T-helper 1 cell treated with Interleukin-12 subunit alpha and Interleukin-12 subunit beta and Interleukin-4 antibody, amounts not matched to agents 30 μg/mL and 1 μg/mL, for 36 hours (primary cell): ENCODE measurements at regions not wholly inside any gene's neighbourhood (a gene's known extent, or its start where the extent isn't known, plus 50 kb on each side); places are given as distances from the start of the nearest gene placed in this dataset.
"Not testable (repeated sequence)": the region's sequence is repeated elsewhere in the genome, so short reads cannot be mapped to it uniquely, and the experiment has no call there.

Experiments
- H3K27ac Mint-ChIP-seq: one replicate; pipeline ENCODE4 v1.8.0; 2021; ENCODE audit warnings: mild to moderate bottlenecking, mixed read lengths
- H3K27me3 Mint-ChIP-seq: one replicate; pipeline ENCODE4 v1.8.0; 2021; ENCODE audit warnings: low read depth, mixed read lengths
- H3K36me3 Mint-ChIP-seq: one replicate; pipeline ENCODE4 v1.8.0; 2021; ENCODE audit warnings: low read depth, mixed read lengths
- H3K4me1 Mint-ChIP-seq: one replicate; pipeline ENCODE4 v1.8.0; 2021; ENCODE audit warnings: low read depth, mixed read lengths
- H3K4me3 Mint-ChIP-seq: one replicate; pipeline ENCODE4 v1.8.0; 2021; ENCODE audit warnings: mild to moderate bottlenecking, moderate library complexity, mixed read lengths
- H3K9me3 Mint-ChIP-seq: one replicate; pipeline ENCODE4 v1.8.0; 2021; ENCODE audit warnings: mixed read lengths

DNA sequence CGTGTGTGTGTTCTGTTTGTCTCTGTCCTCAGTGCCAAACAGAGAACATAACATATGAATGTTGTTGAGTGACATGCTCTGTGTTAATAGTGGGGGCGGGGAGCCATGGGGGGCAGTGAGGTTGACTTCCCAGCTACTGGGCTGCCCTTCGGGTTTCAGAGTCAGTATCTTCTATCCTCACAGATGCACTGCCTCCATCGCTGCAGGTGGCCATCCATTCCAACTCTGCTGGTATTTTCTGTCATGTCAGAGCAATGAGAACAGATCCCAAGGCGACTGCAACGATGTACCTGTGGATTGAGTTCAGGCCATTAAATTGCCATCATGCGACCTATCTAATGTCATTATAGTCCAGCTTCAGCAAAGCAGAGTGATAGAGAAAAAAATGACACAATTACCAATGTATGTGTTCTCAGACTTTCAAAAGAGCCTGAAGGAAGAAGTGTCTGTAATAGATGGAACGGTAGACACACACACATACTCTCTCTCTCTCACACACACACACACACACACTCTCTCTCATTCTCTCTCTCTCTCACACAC is 418.5 kb downstream of the RWDD3 start:
- Mint-ChIP-seq H3K27ac (no peak overlapping the region), H3K9me3 (peaks cover 3% of the 10 kb centered on the region), H3K4me3 (no peak overlapping the region), H3K36me3 (no peaks in the 10 kb centered on the region), H3K4me1 (no peaks in the 10 kb centered on the region), H3K27me3 (no peaks in the 10 kb centered on the region)

DNA sequence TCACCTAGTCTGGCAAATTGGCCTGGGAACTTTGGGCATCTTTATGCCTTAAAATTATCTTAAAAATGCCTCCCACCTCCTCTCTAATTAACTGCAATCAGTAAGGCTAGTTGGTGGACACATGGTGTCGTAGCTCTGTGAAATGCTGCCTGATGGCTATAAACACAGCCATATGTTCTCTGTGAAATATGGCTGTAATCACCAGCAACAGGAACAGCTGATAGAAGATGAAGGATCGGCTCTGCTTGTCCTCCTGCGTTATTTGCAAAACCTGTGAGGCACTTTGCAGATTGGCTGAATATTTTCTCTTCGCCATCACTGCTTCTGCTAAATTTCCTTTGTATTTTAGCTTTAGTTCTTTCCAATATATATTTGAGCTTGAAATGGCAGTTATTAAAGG is 419.6 kb downstream of the RWDD3 start:
- Mint-ChIP-seq H3K27ac (no peak overlapping the region), H3K36me3 (no peaks in the 10 kb centered on the region), H3K9me3 (peaks cover 3% of the 10 kb centered on the region), H3K4me1 (no peaks in the 10 kb centered on the region), H3K27me3 (no peaks in the 10 kb centered on the region), H3K4me3 (no peak overlapping the region)

DNA sequence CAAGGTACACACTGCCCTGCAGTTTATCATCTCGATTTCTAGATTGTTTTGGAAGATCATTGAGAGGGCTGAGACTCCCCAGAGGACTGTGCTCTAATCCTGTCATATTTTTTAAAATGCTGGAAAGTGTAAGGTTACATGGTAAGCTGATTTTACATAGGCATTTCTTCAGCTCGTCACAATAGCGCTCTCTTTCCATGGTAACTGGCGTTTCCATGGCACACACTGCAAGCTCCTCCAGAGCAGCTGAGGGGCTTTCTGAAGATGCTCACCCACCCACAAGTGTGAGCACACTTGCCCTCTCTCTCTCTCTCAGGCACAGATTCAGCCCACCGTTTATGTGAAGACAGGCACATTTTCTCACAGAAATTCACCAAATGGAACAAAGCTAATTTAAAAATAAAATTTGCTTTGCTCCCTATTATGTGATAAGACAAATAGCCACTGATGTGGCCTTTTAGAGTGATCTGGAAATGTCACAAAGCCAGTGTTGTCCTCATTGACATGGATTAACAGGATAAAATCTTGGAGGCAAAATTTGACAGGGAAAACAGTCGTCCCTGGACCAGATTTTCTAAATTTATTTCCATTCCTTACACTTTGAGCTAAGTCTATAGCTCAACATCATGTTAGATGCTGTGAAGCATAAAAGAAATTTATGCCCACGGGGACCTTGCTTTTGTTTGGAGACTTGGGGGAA is 421.5 kb downstream of the RWDD3 start:
- no peaks in the 10 kb centered on the region for H3K4me1 Mint-ChIP-seq
- no peaks in the 10 kb centered on the region for H3K27me3 Mint-ChIP-seq
- peaks cover 3% of the 10 kb centered on the region for H3K9me3 Mint-ChIP-seq

DNA sequence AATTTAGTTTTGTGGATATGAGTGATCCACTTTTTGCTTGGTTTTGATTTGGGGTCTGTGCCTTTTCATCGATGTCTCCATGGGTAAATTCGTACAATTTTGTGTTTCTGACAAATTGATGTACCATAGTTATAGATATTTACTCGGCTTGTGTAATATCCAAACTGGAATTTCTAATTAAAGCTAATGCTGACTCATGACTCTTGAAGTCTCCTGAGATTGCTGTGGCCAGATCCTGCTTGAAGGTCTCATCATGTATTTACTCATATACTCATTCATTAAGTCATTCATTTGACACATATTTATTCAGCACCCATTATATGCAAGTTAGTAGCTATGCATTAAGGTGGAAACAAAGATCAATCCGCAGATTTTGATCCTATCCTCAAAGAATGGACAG is 423.2 kb downstream of the RWDD3 start:
- H3K4me3 Mint-ChIP-seq, result no peak overlapping the region
- H3K27me3 Mint-ChIP-seq, result no peaks in the 10 kb centered on the region
- H3K4me1 Mint-ChIP-seq, result no peaks in the 10 kb centered on the region
- H3K27ac Mint-ChIP-seq, result no peak overlapping the region
- no peaks in the 10 kb centered on the region for H3K36me3 Mint-ChIP-seq
- peaks cover 3% of the 10 kb centered on the region for H3K9me3 Mint-ChIP-seq

More for the DNA sequence above, 421.5 kb downstream of the RWDD3 start:
- Mint-ChIP-seq H3K27ac (no peak overlapping the region), H3K36me3 (no peaks in the 10 kb centered on the region), H3K4me3 (no peak overlapping the region)

DNA sequence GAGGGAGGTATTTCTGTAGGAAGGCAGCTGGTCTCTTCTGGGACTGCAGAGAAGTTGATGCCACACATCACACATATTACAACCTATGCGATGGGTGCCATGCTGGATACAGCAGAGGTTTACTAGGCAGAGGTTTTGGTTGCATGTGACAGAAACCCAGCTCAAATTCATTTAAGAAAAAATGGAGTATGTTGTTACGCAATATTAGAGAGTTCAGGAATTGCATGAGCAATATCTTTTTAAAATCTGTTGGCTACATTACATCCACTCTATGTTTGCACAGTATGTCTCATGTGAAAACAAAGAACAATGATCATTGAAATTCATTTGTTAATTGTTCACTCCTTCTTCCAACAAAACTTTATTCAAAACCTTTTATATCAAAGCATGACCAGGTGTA is 425.2 kb downstream of the RWDD3 start:
- H3K9me3 Mint-ChIP-seq, result peaks cover 7% of the 10 kb centered on the region
- no peaks in the 10 kb centered on the region for H3K4me1 Mint-ChIP-seq
- H3K27me3 Mint-ChIP-seq, result no peaks in the 10 kb centered on the region
- H3K4me3 Mint-ChIP-seq, result no peak overlapping the region
- H3K27ac Mint-ChIP-seq, result no peak overlapping the region
- no peaks in the 10 kb centered on the region for H3K36me3 Mint-ChIP-seq

DNA sequence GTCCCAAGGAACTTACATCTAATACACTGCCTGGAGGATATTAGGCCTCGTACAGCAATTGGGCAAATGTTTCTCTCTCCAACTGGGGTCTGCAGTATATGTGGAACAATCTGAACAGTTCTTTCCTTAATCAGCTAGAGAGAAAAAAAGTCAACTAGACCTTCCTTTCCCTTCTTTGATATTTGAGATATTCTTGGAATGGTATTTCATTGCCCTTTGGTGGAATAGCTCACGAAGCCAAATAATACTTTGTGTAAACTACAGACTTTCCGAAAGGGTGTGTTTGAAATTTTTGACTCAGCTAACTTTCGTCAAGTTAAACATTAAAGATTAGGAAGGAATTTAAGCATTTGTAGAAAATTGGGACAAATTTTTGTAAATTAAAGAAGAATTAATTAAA is 425.6 kb downstream of the RWDD3 start:
- Mint-ChIP-seq H3K36me3 (no peaks in the 10 kb centered on the region), H3K27ac (no peak overlapping the region), H3K9me3 (peaks cover 9% of the 10 kb centered on the region), H3K27me3 (no peaks in the 10 kb centered on the region), H3K4me1 (no peaks in the 10 kb centered on the region), H3K4me3 (no peak overlapping the region)

DNA sequence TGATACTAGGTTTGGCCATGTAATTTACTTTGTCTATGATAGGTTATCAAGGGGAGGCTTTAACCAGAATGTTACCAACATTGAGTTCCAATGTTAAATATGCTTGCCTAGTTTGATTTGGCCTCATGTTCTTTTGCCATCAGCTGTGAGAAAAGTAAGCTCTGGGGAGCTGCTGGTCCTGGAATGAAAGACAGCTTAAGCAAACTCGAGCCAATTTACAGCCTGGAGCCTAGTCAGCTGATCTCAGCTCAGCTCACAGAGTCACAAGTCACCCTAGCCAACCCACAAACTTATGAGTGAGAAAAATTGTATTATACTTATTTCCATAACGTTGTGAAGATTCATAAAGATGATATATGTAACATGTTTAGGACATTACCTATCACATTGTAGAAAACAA is 426.7 kb downstream of the RWDD3 start:
- H3K27me3 Mint-ChIP-seq, result no peaks in the 10 kb centered on the region

DNA sequence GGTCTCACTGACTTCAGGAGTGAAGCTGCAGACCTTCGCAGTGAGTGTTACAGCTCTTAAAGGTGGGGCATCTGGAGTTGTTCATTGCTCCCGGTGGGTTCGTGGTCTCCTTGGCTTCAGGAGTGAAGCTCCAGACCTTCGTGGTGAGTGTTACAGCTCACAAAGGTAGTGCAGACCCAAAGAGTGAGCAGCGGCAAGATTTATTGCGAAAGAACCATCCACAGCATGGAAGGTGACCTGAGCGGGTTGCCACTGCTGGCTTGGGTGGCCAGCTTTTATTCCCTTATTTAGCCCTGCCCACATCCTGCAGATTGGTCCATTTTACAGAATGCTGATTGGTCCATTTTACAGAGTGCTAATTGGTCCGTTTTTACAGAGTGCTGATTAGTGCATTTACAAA is 429.5 kb downstream of the RWDD3 start:
- not testable (repeated sequence) for H3K4me1 Mint-ChIP-seq, H3K27ac Mint-ChIP-seq, H3K36me3 Mint-ChIP-seq, H3K4me3 Mint-ChIP-seq, H3K27me3 Mint-ChIP-seq
- peaks cover 14% of the 10 kb centered on the region for H3K9me3 Mint-ChIP-seq

More for the DNA sequence above, 426.7 kb downstream of the RWDD3 start:
- H3K27ac Mint-ChIP-seq, result no peak overlapping the region
- no peaks in the 10 kb centered on the region for H3K4me1 Mint-ChIP-seq
- H3K4me3 Mint-ChIP-seq, result no peak overlapping the region
- peaks cover 10% of the 10 kb centered on the region for H3K9me3 Mint-ChIP-seq
- no peaks in the 10 kb centered on the region for H3K36me3 Mint-ChIP-seq

DNA sequence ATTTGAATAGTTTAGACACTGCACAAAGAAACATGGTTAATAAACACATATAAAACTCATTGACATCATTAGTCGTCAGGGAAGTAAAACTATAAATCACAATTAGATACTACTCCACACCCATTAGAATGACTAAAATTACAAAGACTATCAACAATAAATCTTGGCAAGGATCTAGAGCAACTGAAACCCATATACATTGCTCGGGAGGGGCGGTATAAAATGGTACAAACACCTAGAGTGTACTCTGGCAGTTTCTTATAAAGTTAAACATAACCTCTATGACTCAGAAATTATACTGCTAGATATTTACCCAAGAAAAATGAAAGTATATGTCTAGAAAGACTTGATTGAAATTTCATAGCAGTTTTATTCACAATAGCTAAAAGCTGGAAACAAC is 434.2 kb downstream of the RWDD3 start:
- no peak overlapping the region for H3K4me3 Mint-ChIP-seq

DNA sequence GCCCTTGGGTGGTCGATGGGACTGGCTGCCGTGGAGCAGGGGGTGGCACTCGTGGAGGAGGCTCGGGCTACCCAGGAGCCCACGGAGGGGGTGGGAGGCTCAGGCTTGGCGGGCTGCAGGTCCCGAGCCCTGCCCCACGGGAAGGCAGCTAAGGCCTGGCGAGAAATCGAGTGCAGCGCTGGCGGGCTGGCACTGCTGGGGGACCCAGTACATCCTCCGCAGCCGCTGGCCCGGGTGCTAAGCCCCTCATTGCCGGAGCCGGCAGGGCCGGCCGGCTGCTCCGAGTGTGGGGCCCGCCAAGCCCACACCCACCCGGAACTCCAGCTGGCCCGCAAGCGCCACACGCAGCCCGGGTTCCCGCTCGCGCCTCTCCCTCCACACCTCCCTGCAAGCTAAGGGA is 435.6 kb downstream of the RWDD3 start:
- H3K4me3 Mint-ChIP-seq, H3K27me3 Mint-ChIP-seq, H3K27ac Mint-ChIP-seq, H3K36me3 Mint-ChIP-seq, H3K4me1 Mint-ChIP-seq: not testable (repeated sequence)
- peaks cover 20% of the 10 kb centered on the region for H3K9me3 Mint-ChIP-seq

More for the DNA sequence above, 434.2 kb downstream of the RWDD3 start:
- Mint-ChIP-seq H3K36me3 (no peaks in the 10 kb centered on the region), H3K27me3 (no peaks in the 10 kb centered on the region), H3K9me3 (peaks cover 13% of the 10 kb centered on the region), H3K4me1 (no peaks in the 10 kb centered on the region), H3K27ac (no peak overlapping the region)

DNA sequence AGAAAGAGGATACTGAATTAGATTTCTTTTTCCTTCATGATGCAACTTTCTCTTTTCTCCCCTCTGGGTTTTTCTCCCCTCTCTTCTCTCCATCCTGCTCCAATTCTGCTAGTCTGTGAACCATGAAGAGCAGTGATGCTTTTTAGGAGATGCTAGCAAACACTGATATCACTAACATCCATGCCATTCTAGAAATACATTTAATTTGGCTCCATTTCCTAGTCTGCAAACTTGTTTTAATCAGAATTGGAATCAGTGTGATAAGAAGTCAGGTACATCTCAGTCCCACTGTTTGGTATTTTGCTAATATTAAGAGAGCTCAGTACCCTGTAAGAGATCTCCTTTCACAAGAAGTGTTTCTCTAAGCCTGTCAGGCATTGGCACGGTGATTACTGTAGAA is 437.1 kb downstream of the RWDD3 start:
- no peaks in the 10 kb centered on the region for H3K4me1 Mint-ChIP-seq
- no peak overlapping the region for H3K4me3 Mint-ChIP-seq
- H3K36me3 Mint-ChIP-seq, result no peaks in the 10 kb centered on the region
- H3K27ac Mint-ChIP-seq, result no peak overlapping the region
- no peaks in the 10 kb centered on the region for H3K27me3 Mint-ChIP-seq
- peaks cover 20% of the 10 kb centered on the region for H3K9me3 Mint-ChIP-seq

DNA sequence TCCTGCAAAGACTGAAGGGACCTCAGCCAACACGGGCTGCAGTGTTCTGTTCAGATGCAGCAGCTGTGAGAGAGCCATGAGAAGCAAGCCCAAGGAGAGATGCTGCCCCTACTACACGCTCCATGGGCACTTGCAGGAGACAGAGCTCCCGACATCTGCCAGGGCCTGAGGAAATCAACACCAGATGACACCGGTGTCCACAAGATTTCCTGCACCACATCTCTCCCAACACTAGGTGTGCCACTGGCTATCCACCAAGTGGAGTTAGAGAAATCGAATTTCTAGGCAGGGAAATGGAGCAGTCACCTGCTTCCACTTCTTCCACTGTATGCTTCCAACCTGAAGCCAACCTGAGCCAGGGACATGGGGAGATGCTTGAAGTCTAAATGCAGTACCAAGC is 445.3 kb downstream of the RWDD3 start:
- no peaks in the 10 kb centered on the region for H3K36me3 Mint-ChIP-seq
- peaks cover 4% of the 10 kb centered on the region for H3K9me3 Mint-ChIP-seq
- no peak overlapping the region for H3K27ac Mint-ChIP-seq
- H3K4me1 Mint-ChIP-seq, result no peaks in the 10 kb centered on the region
- no peaks in the 10 kb centered on the region for H3K27me3 Mint-ChIP-seq
- H3K4me3 Mint-ChIP-seq, result no peak overlapping the region

DNA sequence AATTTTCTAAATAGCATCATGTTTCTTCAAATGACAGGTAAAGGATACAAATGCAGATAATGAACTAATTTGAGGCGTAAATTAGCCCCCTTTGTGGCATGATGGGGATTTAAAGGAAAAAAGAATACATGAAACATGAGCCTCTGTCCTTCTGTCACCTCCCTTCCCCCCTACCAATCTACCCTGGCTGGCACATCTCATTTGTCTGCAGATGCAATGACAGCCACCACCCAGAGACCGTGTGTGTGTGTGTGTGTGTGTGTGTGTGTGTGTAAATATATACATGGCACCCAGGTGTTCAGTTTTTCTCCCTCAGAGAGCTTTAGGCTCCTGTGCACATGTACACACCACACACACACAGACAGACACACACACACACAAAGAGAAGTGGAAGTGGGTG is 451.1 kb downstream of the RWDD3 start:
- no peaks in the 10 kb centered on the region for H3K9me3 Mint-ChIP-seq
- no peaks in the 10 kb centered on the region for H3K27me3 Mint-ChIP-seq
- H3K27ac Mint-ChIP-seq, result no peak overlapping the region
- no peak overlapping the region for H3K4me3 Mint-ChIP-seq
- H3K36me3 Mint-ChIP-seq, result no peaks in the 10 kb centered on the region
- H3K4me1 Mint-ChIP-seq, result no peaks in the 10 kb centered on the region

DNA sequence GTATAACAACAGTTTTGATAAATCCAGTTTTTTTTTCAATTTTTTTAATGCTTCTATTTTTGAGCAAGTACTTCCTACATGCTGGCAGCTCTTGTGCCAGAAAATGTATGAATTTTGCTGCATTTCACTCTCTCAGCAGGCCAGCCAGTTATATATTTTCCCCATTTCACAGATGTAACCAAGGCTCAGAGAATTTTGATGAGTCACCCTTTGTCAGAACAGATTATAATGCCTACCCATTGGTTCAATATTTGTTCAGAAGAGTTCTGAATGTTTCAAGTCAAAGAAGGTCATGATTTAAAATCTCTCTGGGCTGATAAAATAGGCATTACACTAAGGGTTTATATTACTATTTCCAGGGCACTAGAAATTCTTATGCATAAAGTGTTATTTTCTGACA is 452.2 kb downstream of the RWDD3 start:
- no peak overlapping the region for H3K4me3 Mint-ChIP-seq
- no peaks in the 10 kb centered on the region for H3K4me1 Mint-ChIP-seq
- H3K27me3 Mint-ChIP-seq, result no peaks in the 10 kb centered on the region
- no peak overlapping the region for H3K27ac Mint-ChIP-seq
- no peaks in the 10 kb centered on the region for H3K36me3 Mint-ChIP-seq
- H3K9me3 Mint-ChIP-seq, result no peaks in the 10 kb centered on the region

DNA sequence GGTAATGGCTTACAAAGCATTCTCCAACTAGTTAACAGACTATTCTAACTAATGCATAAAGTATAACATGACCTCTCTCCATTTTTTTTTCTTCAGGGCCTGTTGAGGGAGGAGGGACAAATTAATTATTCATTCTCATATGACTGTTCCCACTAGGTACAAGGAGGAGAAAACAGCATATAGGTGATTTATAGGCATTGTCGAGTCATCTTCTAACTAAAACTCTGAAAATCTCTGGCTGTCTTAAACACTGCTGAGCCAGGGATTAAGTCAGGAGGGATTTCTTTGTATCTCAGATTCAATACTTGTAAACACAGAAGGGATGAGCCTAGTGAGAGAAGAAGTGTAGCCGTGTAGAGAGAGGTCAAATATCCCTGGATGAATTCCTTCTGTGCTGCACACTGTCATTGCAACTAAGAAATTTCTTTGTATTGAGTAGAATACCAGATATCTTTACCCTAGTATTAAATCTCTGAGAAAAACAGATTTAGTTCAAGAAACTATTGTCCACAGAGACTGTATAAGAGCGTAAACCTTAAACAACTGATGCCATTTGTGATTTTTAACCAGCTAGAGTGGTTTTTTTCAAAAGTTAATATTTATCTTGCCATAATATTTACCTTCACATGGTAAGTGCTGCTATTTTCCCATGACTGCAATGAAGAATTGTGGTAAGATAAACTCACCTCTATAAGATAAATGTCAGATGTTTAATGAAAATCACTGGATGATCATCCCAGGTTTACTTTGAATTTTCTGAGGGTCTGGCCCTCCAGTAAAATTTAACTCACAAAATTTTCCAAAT is 465.3 kb downstream of the RWDD3 start:
- Mint-ChIP-seq H3K27me3 (no peaks in the 10 kb centered on the region), H3K27ac (no peak overlapping the region), H3K9me3 (peaks cover 30% of the 10 kb centered on the region), H3K4me1 (no peaks in the 10 kb centered on the region), H3K4me3 (no peak overlapping the region), H3K36me3 (no peaks in the 10 kb centered on the region)
